GM12892 (cell line): ENCODE measurements at regions not wholly inside any gene's neighbourhood (a gene's known extent, or its start where the extent isn't known, plus 50 kb on each side); places are given as distances from the start of the nearest gene placed in this dataset.
"Not testable (repeated sequence)": the region's sequence is repeated elsewhere in the genome, so short reads cannot be mapped to it uniquely, and the experiment has no call there.

Experiments used
- DNase-seq: peaks from one replicate; pipeline ENCODE4 v3.0.0; 2011; ENCODE audit not compliant: insufficient read length
- FAIRE-seq: peaks from 2 replicates; lab custom pipeline; 2011; peaks lifted over from hg19 to GRCh38; lab: Jason Lieb, UNC
- POLR2A ChIP-seq: IDR thresholded peaks from 2 replicates; pipeline ENCODE4 v1.6.1; 2011; ENCODE audit warnings: low read depth, low read length, control low read depth
- POLR2AphosphoS5 ChIP-seq: IDR thresholded peaks from 2 replicates; pipeline ENCODE4 v1.6.1; 2011; ENCODE audit warnings: low read depth, low read length, control low read depth
- TAF1 ChIP-seq: IDR thresholded peaks from 2 replicates; pipeline ENCODE4 v1.6.1; 2011; ENCODE audit warnings: low read depth, mild to moderate bottlenecking, control low read depth, low read length, borderline replicate concordance

DNA sequence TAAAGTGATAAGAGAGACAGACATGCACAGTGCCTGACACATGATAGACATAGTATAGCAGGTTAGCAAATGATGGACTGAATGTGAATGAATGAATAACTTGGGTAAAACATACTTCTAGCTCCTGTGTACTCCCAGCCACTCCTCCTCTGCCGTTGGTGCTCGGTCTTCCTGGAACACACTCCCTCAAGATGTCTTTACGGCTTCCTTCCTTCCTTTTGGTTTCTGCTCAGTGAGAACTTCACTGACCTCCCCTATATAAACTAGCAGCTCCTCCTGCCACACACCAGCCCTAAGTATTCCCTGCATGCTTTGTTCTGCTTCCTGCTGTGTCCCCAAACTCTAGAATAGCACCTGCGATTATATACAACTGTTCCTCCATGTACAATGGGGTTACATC, 50.2 kb downstream of the RAD54L2 start:
- FAIRE-seq (no peak), DNase-seq (no peak)
- TF ChIP-seq POLR2AphosphoS5 (no peak), TAF1 (no peak), POLR2A (no peak)

DNA sequence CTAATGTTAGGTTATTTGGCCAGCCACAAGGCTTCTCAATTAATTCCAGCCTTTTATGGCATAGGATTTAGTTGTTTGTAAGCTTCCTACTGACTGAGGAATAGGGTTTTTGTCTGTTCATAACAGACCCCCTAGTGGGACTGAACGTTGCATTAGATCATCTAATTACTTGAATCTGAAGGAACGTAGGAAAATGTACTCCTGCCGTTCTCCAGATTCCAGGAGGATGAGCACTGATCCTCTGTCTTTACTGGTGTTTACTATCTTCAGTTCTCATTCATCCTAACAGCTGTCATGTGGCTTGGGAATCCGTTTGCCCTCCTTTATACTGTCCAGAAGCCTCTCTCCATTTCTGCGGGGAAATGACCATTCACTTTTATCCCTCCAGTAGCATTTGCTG, 52.7 kb downstream of the RAD54L2 start:
- no peak for TF ChIP-seq TAF1
- TF ChIP-seq POLR2AphosphoS5, result no peak
- TF ChIP-seq POLR2A, result no peak
- no peak for DNase-seq
- no peak for FAIRE-seq

DNA sequence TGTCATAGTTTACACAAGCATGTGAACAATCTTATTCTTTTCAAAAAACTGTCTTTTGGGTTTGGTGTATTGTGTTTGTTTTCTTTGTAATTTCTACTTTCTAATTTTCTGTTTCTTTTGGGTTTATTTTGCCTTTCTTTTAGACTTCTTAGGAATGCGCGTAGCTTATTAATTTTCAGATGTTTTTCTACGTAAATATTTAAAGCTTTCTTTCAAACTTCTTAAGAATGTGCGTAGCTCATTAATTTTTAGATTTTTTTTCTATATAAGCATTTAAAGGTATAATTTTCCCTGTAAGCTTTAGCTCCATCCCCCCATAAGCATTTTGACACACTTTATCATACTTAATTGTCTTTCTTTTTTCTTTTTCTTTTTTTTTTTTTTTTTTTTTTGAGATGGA, 55.2 kb downstream of the RAD54L2 start:
- FAIRE-seq (no peak), DNase-seq (no peak)
- TF ChIP-seq POLR2A (no peak), POLR2AphosphoS5 (no peak), TAF1 (no peak)

DNA sequence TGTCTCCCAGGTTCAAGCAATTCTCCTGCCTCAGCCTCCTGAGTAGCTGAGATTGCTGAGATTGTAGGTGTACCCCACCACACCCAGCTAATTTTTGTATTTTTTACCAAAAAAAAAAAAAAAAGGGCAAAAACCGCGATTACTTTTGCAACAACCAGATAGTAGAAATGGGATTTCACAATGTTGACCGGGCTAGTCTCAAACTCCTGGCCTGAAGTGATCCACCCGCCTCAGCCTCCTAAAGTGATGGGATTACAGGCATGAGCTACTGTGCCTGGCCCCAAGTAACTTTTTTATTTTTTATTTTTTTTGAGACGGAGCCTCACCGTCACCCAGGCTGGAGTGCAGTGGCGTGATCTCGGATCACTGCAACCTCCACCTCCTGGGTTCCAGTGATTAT, 61.1 kb downstream of the RAD54L2 start:
- not testable (repeated sequence) for DNase-seq, FAIRE-seq

DNA sequence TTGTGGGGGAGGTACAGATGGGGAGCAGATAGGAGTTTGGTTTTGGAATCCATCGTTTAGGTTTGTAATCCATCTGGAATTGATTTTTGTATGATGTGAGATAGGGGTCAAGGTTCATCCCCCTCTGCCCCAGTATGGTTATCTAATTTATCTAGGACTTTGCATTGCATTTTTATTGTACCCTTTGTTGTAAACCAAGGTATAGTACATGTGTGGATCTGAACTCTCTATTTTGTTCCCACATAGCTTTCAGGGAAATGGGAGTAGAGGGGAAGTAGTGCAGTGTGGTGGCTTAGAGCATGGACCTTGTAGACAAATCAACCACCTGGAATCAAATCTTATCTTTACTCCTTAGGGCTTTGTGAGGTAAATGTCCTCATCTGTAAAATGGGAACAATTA, 65.7 kb downstream of the RAD54L2 start:
- DNase-seq (no peak), FAIRE-seq (peak; percentile 50)
- TF ChIP-seq POLR2AphosphoS5, result no peak
- no peak for TF ChIP-seq POLR2A

DNA sequence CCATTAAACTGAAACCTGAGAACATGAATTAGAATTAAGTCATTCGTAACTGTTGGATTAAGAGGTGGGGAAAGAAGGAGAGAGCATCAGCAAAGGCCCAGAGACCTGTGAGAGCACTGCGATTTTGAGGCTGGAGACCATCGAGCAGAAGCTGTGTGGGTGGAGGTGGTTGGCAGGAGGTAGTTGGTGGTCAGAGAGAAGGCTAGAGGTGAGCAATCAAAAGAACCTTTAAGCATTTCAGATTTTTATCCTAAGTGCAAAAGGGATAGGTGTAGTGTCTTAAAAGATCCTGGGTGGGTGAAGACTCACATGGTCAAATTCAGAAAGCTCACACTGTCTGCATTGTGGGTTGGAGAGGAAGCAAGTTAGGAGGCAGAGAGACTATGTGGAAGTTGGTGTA, 65.1 kb upstream of the TEX264 start:
- FAIRE-seq (no peak), DNase-seq (no peak)
- TF ChIP-seq POLR2AphosphoS5 (no peak), POLR2A (no peak), TAF1 (no peak)

DNA sequence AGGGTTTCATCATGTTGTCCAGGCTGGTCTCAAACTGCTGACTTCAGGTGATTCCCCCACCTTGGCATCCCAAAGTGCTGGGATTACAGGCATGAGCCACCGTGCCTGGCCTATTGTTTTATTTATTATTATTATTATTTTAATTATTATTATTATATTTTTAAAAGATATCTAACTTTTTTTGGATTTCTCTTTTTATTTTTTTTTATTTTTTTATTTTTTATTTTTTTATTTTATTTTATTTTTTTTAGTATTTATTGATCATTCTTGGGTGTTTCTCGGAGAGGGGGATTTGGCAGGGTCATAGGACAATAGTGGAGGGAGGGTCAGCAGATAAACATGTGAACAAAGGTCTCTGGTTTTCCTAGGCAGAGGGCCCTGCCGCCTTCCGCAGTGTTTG, 64.2 kb upstream of the TEX264 start:
- not testable (repeated sequence) for DNase-seq, FAIRE-seq

DNA sequence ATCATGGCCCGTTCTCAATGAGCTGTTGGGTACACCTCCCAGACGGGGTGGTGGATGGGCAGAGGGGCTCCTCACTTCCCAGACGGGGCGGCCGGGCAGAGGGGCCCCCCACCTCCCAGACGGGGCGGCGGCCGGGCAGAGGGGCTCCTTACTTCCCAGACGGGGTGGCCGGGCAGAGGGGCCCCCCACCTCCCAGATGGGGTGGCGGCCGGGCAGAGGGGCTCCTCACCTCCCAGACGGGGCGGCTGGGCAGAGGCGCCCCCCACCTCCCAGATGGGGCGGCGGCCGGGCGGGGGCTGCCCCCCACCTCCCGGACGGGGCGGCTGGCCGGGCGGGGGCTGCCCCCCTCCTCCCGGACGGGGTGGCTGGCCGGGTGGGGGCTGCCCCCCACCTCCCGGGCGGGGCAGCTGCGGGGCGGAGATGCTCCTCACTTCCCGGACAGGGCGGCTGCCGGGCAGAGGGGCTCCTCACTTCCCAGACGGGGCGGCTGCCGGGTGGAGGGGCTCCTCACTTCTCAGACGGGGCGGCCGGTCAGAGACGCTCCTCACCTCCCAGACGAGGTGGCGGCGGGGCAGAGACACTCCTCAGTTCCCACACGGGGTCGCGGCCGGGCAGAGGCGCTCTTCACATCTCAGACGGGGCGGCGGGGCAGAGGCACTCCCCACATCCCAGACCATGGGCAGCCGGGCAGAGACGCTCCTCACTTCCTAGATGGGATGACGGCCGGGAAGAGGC, 63.3 kb upstream of the TEX264 start:
- not testable (repeated sequence) for FAIRE-seq, DNase-seq

DNA sequence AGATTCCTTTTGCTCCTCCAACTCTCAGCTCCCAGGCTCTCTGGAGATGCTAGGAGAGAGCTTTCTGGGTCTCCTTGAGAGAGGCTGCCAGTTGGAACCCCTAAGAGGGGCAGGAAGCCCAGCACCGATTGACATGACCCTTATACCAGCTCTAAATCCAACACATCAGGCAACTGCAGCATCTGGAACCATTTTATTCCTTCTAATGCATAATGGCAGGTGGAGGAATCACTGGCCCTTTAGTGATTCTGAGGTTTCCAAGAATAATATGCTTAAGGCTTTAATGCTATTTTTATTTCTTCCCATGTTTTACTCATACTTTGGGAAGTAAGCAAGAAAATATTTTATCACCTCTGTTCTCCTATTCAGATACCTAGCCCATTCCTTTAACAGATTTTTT, 60.3 kb upstream of the TEX264 start:
- TF ChIP-seq TAF1 (no peak), POLR2AphosphoS5 (no peak), POLR2A (no peak)
- FAIRE-seq, result no peak
- no peak for DNase-seq

DNA sequence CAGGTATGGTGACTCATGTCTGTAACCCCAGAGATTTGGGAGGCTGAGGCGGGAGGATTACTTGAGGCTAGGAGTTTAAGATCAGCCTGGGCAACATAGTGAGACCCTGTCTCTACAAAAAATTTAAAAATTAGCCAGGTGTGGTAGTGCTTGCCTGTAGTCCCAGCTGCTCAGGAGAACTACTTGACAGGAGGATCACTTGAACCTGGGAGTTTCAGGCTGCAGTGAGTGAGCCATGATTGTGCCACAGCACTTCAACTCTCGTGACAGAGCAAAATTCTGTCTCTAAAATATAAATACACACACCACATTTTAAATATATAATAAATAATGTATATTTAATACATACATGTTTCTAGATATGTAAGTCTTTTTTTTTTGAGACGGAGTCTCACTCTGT, 53.5 kb upstream of the TEX264 start:
- FAIRE-seq, result no peak
- no peak for TF ChIP-seq TAF1
- TF ChIP-seq POLR2AphosphoS5, result no peak
- TF ChIP-seq POLR2A, result no peak
- no peak for DNase-seq

DNA sequence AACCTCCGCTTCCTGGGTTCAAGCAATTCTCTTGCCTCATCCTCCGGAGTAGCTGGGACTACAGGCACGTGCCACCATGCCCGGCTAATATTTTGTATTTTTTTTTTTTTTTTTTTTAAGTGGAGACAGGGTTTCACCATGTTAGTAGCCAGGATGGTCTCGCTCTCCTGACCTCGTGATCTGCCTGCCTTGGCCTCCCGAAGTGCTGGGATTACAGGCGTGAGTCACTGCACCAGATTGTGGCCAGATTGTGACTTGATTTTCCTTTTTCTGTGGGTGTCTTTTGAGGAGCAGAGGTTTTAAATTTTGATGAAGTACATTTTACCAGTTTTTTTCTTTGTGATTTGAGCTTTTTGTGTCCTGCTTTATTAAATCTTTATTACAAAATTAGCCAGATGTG, 53.0 kb upstream of the TEX264 start:
- not testable (repeated sequence) for FAIRE-seq, DNase-seq

DNA sequence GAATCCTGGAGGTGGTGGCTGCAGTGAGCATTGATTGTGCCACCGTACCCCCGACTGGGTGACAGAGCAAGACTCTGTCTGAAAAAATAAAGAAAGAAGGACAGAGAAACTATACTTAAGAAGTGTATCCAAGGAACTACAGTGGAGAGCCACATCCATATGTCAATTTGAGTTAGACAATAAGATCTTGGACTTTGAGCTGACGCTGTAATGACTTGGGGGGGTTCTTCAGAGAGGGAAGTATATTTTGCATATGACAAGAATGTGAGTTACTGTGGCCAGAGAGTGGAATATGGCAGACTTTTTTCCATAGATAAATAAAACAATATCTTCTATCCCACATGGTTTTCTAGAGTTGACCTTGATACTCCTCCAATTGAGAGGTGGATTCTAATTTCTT, 52.6 kb upstream of the TEX264 start:
- DNase-seq, result no peak
- TF ChIP-seq TAF1, result no peak
- no peak for TF ChIP-seq POLR2AphosphoS5
- TF ChIP-seq POLR2A, result no peak
- FAIRE-seq, result no peak

DNA sequence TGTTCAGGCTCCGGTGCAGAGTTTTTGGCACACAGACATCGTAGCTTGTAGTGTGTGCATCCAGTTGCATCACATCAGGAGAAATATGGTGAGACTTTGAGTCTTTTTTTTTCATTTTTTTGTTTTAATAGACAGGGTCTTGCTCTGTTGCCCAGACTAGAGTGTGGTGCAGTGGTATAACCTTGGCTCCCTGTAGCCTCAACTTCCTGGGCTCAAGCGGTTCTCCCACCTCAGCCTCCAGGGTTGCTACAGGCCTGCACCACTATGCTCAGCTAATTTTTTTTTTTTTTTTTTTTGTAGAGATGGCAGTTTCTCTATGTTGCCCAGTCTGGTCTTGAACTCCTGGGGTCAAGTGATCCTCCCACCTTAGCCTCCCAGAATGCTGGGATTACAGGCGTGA, 51.1 kb upstream of the TEX264 start:
- FAIRE-seq, result no peak
- TF ChIP-seq POLR2AphosphoS5 (no peak), POLR2A (no peak), TAF1 (no peak)

More for the DNA sequence above, 51.1 kb upstream of the TEX264 start:
- no peak for DNase-seq
